ENCODE measurements at regions not wholly inside any gene's neighbourhood (a gene's known extent, or its start where the extent isn't known, plus 50 kb on each side); places are given as distances from the start of the nearest gene placed in this dataset.

GRCh38 chr2:52308156-52308555 lies 1276.2 kb upstream of the NRXN1 start:
- Histone ChIP-seq H3K4me3 (no peak overlapping the region), H3K27ac (no peak overlapping the region), H3K36me3 (ENCODE audit: insufficient read depth in 1 of 2, low read depth in 1 of 2) (no peaks in the 10 kb centered on the region), H3K27me3 (ENCODE audit: insufficient read depth in 3 of 3, low read length in 2 of 3) (no peaks in the 10 kb centered on the region), H3K9me3 (no peaks in the 10 kb centered on the region), H3K4me1 (no peaks in the 10 kb centered on the region)
- intact Hi-C loops (cut with DNase I) = no loop called here
- 70 to 86% (median 76%) methylated on average over 2 of the region's 2 CpGs for WGBS, 3 donors
- ATAC-seq = no peak
- TF ChIP-seq CTCF (IDR thresholded peaks at IDR 0.05) = no peak
- no peak for DNase-seq

- Histone ChIP-seq H3K27me3 (ENCODE audit: insufficient read depth in 3 of 3, low read length in 2 of 3) (no peaks in the 10 kb centered on the region), H3K36me3 (ENCODE audit: insufficient read depth in 1 of 2, low read depth in 1 of 2) (no peaks in the 10 kb centered on the region), H3K9me3 (no peaks in the 10 kb centered on the region), H3K27ac (no peak overlapping the region), H3K4me3 (no peak overlapping the region), H3K4me1 (no peaks in the 10 kb centered on the region)
- TF ChIP-seq CTCF (IDR thresholded peaks at IDR 0.05) = no peak
- no peak for DNase-seq
- no peak for ATAC-seq
- 61 to 84% (median 74%) methylated on average over 1 of the region's 1 CpG for WGBS, 3 donors
- intact Hi-C loops (cut with DNase I) = no loop called here
These were observed 1262.7 kb upstream of the NRXN1 start for GRCh38 chr2:52294628-52295027.

- Histone ChIP-seq H3K4me3 (no peak overlapping the region), H3K36me3 (ENCODE audit: insufficient read depth in 1 of 2, low read depth in 1 of 2) (no peaks in the 10 kb centered on the region), H3K27me3 (ENCODE audit: insufficient read depth in 3 of 3, low read length in 2 of 3) (no peaks in the 10 kb centered on the region), H3K9me3 (no peaks in the 10 kb centered on the region), H3K27ac (no peak overlapping the region), H3K4me1 (no peaks in the 10 kb centered on the region)
- WGBS, 3 donors = 58 to 68% (median 61%) methylated on average over 1 of the region's 1 CpG
- intact Hi-C loops (cut with DNase I) = no loop called here
- no peak for DNase-seq
- no peak for TF ChIP-seq CTCF (IDR thresholded peaks at IDR 0.05)
- no peak for ATAC-seq
These were observed 1260.9 kb upstream of the NRXN1 start for GRCh38 chr2:52292801-52293200.

- no peak for TF ChIP-seq CTCF (IDR thresholded peaks at IDR 0.05)
- no peaks in the 10 kb centered on the region for H3K4me1 ChIP-seq
- no peak for ATAC-seq
These were observed 1257.8 kb upstream of the NRXN1 start for GRCh38 chr2:52289741-52290140.

GRCh38 chr2:52288596-52288995 lies 1256.7 kb upstream of the NRXN1 start:
- Histone ChIP-seq H3K4me1 (no peaks in the 10 kb centered on the region), H3K9me3 (no peaks in the 10 kb centered on the region), H3K36me3 (ENCODE audit: insufficient read depth in 1 of 2, low read depth in 1 of 2) (no peaks in the 10 kb centered on the region), H3K27me3 (ENCODE audit: insufficient read depth in 3 of 3, low read length in 2 of 3) (no peaks in the 10 kb centered on the region), H3K27ac (no peak overlapping the region), H3K4me3 (no peak overlapping the region)
- no peak for ATAC-seq
- no peak for TF ChIP-seq CTCF (IDR thresholded peaks at IDR 0.05)
- DNase-seq = no peak
- intact Hi-C loops (cut with DNase I) = no loop called here

More at GRCh38 chr2:52289741-52290140, 1257.8 kb upstream of the NRXN1 start:
- Histone ChIP-seq H3K27ac (no peak overlapping the region), H3K36me3 (ENCODE audit: insufficient read depth in 1 of 2, low read depth in 1 of 2) (no peaks in the 10 kb centered on the region), H3K27me3 (ENCODE audit: insufficient read depth in 3 of 3, low read length in 2 of 3) (no peaks in the 10 kb centered on the region), H3K4me3 (no peak overlapping the region), H3K9me3 (no peaks in the 10 kb centered on the region)
- DNase-seq = no peak
- intact Hi-C loops (cut with DNase I) = no loop called here

Measured in psoas muscle (tissue), 7 donors.